Cardiac fibroblast (primary cell): ENCODE measurements at regions not wholly inside any gene's neighbourhood (a gene's known extent, or its start where the extent isn't known, plus 50 kb on each side); places are given as distances from the start of the nearest gene placed in this dataset.

Experiments used
- DNase-seq, 2 donors: peaks; one replicate each; pipeline versions ENCODE4 v3.0.0 to v3.0.0-alpha.2; 2010; ENCODE audit warnings: low read depth in 2 of 2
- H3K4me3 ChIP-seq, 2 donors: replicated peaks in 1 of 2; 1 replicate in 1 of 2; 2 replicates in 1 of 2; pipeline ENCODE4 v1.5.1; 2011; ENCODE audit warnings: low read depth in 2 of 2, low read length in 2 of 2, mild to moderate bottlenecking in 2 of 2, moderate library complexity in 1 of 2
- TF ChIP-seq, protein P1 (sequence below): IDR thresholded peaks from one replicate; pipeline ENCODE4 v1.5.1; 2011; ENCODE audit warnings: low read depth, mild to moderate bottlenecking, low read length, inconsistent platforms

DNA sequence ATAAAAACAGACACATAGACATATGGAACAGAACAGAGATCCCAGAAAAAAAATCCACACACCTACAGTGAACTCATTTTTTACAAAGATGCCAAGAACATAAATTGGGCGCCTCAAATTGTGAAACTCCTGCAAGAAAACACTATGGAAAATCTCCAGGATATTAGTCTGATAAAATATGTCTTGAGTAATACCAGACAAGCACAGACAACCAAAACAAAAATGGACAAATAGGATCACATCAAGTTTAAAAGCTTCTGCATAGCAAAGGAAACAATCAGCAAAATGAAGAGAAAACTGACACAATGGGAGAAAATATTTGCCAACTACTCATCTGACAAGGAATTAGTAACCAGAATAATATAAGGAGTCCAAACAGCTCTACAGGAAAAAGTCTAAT is 337.3 kb upstream of the DIPK2B start:
- DNase-seq = peak in 1 of 2 donors; percentile 30
- no peak overlapping the region for H3K4me3 ChIP-seq
- TF ChIP-seq, protein P1, sequence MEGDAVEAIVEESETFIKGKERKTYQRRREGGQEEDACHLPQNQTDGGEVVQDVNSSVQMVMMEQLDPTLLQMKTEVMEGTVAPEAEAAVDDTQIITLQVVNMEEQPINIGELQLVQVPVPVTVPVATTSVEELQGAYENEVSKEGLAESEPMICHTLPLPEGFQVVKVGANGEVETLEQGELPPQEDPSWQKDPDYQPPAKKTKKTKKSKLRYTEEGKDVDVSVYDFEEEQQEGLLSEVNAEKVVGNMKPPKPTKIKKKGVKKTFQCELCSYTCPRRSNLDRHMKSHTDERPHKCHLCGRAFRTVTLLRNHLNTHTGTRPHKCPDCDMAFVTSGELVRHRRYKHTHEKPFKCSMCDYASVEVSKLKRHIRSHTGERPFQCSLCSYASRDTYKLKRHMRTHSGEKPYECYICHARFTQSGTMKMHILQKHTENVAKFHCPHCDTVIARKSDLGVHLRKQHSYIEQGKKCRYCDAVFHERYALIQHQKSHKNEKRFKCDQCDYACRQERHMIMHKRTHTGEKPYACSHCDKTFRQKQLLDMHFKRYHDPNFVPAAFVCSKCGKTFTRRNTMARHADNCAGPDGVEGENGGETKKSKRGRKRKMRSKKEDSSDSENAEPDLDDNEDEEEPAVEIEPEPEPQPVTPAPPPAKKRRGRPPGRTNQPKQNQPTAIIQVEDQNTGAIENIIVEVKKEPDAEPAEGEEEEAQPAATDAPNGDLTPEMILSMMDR = no peak

DNA sequence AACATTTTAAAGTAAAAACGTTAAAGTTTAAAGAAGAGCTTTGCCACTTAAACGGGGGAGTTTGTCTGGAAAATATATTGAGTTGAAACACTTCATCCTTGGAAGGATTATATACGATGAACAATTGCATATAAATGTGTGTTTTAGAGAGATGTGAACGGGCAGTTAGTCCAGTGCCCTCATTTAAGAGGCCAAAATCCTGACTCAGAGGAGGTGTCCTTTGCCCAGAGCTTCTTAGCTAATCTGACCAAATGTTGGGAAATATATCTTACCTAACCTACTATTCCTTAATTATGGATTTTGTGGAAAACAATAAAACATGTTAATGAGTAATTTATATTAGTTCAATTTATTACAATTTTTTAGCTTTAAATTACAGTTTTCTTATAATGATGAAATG is 327.2 kb upstream of the DIPK2B start:
- no peak overlapping the region for H3K4me3 ChIP-seq
- peak; percentile 32 to 56 for DNase-seq
- TF ChIP-seq, protein P1 = no peak

DNA sequence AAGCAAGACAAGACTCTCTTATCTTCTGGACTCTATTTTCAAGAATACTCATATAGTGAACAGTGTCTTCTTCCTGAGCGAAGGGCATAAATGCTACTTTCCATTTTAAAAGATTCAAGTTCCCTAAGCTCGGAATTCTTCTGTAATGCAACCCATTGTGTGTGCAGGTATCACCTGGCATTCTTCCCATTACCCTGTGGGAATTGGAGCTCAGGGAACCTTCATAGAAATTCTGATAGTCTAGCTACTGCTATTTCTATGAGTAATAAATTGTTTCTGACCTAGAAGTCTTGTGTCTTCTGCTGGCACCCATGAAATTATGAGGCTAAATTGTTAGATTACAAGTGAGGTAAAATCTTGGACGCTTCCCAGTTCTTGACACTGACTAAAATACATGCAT is 324.1 kb upstream of the DIPK2B start:
- peak in 1 of 2 donors; percentile 21 for DNase-seq
- no peak overlapping the region for H3K4me3 ChIP-seq
- TF ChIP-seq, protein P1 = no peak

DNA sequence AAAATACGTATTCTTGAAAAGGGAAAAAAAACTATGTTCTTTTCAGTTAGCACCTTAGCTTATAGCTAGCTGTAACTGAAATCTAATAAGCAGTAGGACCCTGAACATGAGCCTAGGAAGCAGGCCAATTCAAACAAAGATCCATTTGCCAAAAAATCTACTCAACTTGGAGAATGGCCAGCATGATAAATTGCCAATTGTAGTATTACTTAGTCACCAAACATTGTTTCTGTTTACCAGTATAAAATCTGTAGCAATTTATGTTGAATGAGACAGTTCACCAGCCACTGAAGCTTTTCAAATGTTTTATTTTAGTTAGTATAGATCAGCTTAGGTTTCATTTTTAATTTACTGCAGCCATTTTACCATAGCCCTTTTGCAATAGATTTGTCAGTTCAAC is 323.6 kb upstream of the DIPK2B start:
- TF ChIP-seq, protein P1 = no peak

DNA sequence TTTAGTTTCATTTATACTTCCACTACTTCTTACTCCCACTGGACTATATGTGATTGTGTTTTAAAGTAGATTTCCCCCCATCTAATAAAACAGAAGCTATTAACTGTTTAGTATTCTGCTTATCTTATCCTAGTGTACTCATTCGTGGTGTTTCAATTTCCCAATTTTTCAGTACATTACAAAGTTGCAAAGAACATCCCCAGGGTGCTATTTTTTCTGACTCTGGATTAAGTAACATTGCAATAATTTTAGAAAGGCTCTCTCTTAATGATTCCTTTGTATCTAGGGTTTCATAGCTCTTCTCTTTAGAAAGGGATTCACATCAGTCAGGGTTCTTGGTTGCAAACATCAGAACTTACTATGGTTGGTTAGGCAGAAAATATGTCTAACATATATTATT is 317.9 kb upstream of the DIPK2B start:
- TF ChIP-seq, protein P1 = no peak
- no peak for DNase-seq
- no peak overlapping the region for H3K4me3 ChIP-seq

More for the DNA sequence above, 323.6 kb upstream of the DIPK2B start:
- DNase-seq = peak; percentile 79 to 84
- H3K4me3 ChIP-seq = no peak overlapping the region

DNA sequence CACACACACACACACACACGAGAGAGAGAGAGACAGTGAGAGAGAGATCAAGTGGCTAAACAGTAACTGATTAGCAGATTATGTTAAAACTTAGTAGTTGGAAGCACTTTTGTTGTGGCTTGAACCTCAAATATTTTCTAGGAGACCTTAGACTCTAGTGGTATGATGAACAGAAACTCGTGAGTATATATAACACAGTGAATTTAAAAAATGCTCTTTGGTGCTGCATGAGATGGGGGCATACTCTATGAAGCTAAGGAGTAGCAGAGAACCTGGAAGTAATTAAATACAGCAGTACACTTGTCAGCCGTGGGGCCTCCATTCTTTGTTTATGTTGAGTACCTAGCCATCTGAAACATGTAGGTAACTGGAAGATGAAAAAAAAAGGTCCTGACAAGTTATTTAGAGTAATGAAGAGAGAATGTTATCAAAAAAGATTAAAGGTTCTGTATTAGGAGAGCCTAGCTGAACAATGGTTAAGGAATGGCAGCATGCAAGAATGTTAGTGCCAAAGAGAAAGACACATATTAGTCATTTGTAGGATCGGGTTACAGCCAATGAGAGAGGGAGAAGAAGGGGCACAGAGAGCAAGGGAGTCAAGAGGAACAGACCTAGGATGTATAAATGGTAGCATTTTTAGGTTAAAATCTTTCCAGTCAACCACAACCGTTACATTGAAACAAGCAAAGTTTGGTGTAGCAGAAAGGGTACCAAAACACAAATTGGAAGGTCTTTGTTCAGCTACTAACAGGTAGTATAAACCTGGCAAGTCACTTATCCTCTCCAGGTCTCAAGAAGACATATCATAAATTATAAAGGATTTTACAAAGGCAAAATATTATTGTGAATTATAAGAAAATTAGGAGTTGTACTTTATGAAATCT is 316.7 kb upstream of the DIPK2B start:
- no peak overlapping the region for H3K4me3 ChIP-seq
- TF ChIP-seq, protein P1 = no peak
- peak; percentile 55 to 78 for DNase-seq
